H1 (cell line): ENCODE measurements at regions not wholly inside any gene's neighbourhood (a gene's known extent, or its start where the extent isn't known, plus 50 kb on each side); places are given as distances from the start of the nearest gene placed in this dataset.

Source experiments
- ASH2L ChIP-seq: fragments of 200-600, 300-600 bp; sonication (generic); IDR thresholded peaks from one replicate; pipeline ENCODE4 v1.7.1; 2017; ENCODE audit warnings: low read length
- BRCA1 ChIP-seq: IDR thresholded peaks from 2 replicates; pipeline ENCODE4 v1.6.1; 2012; ENCODE audit warnings: low read depth, low read length, improper control_type of control experiment
- FOSL1 ChIP-seq: IDR thresholded peaks from 2 replicates; pipeline ENCODE4 v1.6.1; 2011; ENCODE audit warnings: mild to moderate bottlenecking, low read depth, low read length, moderate library complexity; ENCODE audit not compliant: insufficient read depth
- HDAC6 ChIP-seq: IDR thresholded peaks from one replicate; pipeline ENCODE4 v1.7.1; 2012; ENCODE audit warnings: low read depth, mild to moderate bottlenecking, inconsistent platforms, low read length, moderate library complexity
- KDM1A ChIP-seq: fragments of 200-600, 300-600 bp; sonication (generic); IDR thresholded peaks from 2 replicates; pipeline ENCODE4 v1.7.1; 2016; ENCODE audit warnings: mild to moderate bottlenecking, low read length, borderline replicate concordance
- MAFK ChIP-seq: IDR thresholded peaks from 2 replicates; pipeline ENCODE4 v1.6.1; 2012; ENCODE audit warnings: low read depth, mild to moderate bottlenecking, improper control_type of control experiment, low read length
- RBBP5 ChIP-seq: IDR thresholded peaks from 2 replicates; pipeline ENCODE4 v1.7.1; 2012; ENCODE audit warnings: low read depth, mild to moderate bottlenecking, inconsistent platforms, low read length, moderate library complexity, borderline replicate concordance
- RNF2 ChIP-seq: fragments of 200-900, 300-1000 bp; sonication (generic); IDR thresholded peaks from 2 replicates; pipeline ENCODE4 v1.7.1; 2016; ENCODE audit warnings: borderline replicate concordance, low read depth, mild to moderate bottlenecking, antibody characterized with exemption, low read length; ENCODE audit not compliant: poor library complexity, severe bottlenecking; ENCODE audit errors: missing control alignments
- RXRA ChIP-seq: IDR thresholded peaks from 2 replicates; pipeline ENCODE4 v1.6.1; 2011; ENCODE audit warnings: low read depth, mild to moderate bottlenecking, low read length, moderate library complexity; ENCODE audit not compliant: insufficient read depth
- SP4 ChIP-seq: IDR thresholded peaks from 2 replicates; pipeline ENCODE4 v1.6.1; 2012; ENCODE audit warnings: low read length, inconsistent platforms
- TF ChIP-seq, protein P1 (sequence below): fragments of 300-600 bp; sonication (generic); IDR thresholded peaks from 2 replicates; pipeline ENCODE4 v1.7.1; 2012; ENCODE audit warnings: low read length, moderate library complexity, mild to moderate bottlenecking, inconsistent platforms; ENCODE audit not compliant: insufficient replicate concordance
- TF ChIP-seq, protein P2 (sequence below): IDR thresholded peaks from 2 replicates; pipeline ENCODE4 v1.6.1; 2012; ENCODE audit warnings: inconsistent platforms

DNA sequence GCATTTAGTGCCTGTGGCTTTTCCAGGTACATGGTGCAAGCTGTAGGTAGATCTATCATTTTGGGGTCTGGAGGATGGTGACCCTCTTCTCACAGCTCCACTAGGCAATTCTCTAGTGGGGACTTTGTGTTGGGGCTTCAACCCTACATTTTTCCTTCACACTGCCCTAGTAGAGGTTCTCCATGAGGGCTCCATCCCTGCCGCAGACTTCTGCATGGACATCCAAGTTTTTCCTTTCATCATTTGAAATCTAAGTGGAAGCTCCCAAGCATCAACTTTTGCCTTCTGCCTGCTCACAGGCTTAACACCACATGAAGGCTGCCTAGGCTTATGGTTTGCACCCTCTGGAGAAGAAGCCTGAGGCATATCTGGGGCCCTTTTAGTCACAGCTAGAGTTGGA is 492.7 kb downstream of the PIK3C3 start (continued):
- TF ChIP-seq, protein P1, sequence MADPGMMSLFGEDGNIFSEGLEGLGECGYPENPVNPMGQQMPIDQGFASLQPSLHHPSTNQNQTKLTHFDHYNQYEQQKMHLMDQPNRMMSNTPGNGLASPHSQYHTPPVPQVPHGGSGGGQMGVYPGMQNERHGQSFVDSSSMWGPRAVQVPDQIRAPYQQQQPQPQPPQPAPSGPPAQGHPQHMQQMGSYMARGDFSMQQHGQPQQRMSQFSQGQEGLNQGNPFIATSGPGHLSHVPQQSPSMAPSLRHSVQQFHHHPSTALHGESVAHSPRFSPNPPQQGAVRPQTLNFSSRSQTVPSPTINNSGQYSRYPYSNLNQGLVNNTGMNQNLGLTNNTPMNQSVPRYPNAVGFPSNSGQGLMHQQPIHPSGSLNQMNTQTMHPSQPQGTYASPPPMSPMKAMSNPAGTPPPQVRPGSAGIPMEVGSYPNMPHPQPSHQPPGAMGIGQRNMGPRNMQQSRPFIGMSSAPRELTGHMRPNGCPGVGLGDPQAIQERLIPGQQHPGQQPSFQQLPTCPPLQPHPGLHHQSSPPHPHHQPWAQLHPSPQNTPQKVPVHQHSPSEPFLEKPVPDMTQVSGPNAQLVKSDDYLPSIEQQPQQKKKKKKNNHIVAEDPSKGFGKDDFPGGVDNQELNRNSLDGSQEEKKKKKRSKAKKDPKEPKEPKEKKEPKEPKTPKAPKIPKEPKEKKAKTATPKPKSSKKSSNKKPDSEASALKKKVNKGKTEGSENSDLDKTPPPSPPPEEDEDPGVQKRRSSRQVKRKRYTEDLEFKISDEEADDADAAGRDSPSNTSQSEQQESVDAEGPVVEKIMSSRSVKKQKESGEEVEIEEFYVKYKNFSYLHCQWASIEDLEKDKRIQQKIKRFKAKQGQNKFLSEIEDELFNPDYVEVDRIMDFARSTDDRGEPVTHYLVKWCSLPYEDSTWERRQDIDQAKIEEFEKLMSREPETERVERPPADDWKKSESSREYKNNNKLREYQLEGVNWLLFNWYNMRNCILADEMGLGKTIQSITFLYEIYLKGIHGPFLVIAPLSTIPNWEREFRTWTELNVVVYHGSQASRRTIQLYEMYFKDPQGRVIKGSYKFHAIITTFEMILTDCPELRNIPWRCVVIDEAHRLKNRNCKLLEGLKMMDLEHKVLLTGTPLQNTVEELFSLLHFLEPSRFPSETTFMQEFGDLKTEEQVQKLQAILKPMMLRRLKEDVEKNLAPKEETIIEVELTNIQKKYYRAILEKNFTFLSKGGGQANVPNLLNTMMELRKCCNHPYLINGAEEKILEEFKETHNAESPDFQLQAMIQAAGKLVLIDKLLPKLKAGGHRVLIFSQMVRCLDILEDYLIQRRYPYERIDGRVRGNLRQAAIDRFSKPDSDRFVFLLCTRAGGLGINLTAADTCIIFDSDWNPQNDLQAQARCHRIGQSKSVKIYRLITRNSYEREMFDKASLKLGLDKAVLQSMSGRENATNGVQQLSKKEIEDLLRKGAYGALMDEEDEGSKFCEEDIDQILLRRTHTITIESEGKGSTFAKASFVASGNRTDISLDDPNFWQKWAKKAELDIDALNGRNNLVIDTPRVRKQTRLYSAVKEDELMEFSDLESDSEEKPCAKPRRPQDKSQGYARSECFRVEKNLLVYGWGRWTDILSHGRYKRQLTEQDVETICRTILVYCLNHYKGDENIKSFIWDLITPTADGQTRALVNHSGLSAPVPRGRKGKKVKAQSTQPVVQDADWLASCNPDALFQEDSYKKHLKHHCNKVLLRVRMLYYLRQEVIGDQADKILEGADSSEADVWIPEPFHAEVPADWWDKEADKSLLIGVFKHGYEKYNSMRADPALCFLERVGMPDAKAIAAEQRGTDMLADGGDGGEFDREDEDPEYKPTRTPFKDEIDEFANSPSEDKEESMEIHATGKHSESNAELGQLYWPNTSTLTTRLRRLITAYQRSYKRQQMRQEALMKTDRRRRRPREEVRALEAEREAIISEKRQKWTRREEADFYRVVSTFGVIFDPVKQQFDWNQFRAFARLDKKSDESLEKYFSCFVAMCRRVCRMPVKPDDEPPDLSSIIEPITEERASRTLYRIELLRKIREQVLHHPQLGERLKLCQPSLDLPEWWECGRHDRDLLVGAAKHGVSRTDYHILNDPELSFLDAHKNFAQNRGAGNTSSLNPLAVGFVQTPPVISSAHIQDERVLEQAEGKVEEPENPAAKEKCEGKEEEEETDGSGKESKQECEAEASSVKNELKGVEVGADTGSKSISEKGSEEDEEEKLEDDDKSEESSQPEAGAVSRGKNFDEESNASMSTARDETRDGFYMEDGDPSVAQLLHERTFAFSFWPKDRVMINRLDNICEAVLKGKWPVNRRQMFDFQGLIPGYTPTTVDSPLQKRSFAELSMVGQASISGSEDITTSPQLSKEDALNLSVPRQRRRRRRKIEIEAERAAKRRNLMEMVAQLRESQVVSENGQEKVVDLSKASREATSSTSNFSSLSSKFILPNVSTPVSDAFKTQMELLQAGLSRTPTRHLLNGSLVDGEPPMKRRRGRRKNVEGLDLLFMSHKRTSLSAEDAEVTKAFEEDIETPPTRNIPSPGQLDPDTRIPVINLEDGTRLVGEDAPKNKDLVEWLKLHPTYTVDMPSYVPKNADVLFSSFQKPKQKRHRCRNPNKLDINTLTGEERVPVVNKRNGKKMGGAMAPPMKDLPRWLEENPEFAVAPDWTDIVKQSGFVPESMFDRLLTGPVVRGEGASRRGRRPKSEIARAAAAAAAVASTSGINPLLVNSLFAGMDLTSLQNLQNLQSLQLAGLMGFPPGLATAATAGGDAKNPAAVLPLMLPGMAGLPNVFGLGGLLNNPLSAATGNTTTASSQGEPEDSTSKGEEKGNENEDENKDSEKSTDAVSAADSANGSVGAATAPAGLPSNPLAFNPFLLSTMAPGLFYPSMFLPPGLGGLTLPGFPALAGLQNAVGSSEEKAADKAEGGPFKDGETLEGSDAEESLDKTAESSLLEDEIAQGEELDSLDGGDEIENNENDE = no peak
- TF ChIP-seq RNF2 (no peak), FOSL1 (no peak), RXRA (no peak), KDM1A (no peak), RBBP5 (no peak), SP4 (no peak), HDAC6 (no peak), BRCA1 (no peak), MAFK (no peak), ASH2L (no peak)
- TF ChIP-seq, protein P2, sequence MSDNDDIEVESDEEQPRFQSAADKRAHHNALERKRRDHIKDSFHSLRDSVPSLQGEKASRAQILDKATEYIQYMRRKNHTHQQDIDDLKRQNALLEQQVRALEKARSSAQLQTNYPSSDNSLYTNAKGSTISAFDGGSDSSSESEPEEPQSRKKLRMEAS = no peak
- TF ChIP-seq, all 59 proteins: peak for 0
